ENCODE measurements at regions not wholly inside any gene's neighbourhood (a gene's known extent, or its start where the extent isn't known, plus 50 kb on each side); places are given as distances from the start of the nearest gene placed in this dataset.

DNA sequence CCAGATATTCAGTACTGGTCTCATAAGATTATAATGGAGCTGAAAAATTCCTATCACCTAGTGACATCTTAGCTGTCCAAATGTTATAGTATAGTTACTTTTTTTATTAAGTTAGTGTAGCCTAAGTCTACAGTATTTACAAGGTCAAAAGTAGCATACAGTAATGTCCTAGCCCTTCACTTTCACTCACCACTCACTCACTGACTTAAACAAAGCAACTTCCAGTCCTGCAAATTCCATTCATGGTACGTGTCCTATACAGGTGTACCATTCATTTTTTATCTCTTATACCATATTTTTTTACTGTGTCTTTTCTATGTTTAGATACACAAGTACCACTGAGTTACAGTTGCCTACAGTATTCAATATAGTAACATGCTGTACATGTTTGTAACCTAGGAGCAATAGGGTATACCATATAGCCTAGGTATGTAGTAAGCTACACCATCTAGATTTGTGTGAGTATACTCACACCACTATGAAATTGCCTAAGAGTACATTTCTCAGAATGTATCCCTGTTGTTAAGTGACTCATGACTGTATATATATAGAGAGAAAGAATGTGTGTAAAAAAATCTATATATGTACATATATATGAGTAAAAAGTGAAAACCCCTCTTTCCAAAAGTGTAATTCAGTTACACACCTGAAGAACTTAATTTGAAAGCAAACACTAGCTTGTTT, 234.8 kb upstream of the WWC1 start:
- TF ChIP-seq, protein P1, sequence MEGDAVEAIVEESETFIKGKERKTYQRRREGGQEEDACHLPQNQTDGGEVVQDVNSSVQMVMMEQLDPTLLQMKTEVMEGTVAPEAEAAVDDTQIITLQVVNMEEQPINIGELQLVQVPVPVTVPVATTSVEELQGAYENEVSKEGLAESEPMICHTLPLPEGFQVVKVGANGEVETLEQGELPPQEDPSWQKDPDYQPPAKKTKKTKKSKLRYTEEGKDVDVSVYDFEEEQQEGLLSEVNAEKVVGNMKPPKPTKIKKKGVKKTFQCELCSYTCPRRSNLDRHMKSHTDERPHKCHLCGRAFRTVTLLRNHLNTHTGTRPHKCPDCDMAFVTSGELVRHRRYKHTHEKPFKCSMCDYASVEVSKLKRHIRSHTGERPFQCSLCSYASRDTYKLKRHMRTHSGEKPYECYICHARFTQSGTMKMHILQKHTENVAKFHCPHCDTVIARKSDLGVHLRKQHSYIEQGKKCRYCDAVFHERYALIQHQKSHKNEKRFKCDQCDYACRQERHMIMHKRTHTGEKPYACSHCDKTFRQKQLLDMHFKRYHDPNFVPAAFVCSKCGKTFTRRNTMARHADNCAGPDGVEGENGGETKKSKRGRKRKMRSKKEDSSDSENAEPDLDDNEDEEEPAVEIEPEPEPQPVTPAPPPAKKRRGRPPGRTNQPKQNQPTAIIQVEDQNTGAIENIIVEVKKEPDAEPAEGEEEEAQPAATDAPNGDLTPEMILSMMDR (IDR thresholded peaks at IDR 0.05; ENCODE audit: low read depth, low read length, missing control alignments): no peak
- no peak overlapping the region for H3K4me3 ChIP-seq (ENCODE audit: low read depth, low read length)
- no peak for DNase-seq (ENCODE audit: low read depth)

DNA sequence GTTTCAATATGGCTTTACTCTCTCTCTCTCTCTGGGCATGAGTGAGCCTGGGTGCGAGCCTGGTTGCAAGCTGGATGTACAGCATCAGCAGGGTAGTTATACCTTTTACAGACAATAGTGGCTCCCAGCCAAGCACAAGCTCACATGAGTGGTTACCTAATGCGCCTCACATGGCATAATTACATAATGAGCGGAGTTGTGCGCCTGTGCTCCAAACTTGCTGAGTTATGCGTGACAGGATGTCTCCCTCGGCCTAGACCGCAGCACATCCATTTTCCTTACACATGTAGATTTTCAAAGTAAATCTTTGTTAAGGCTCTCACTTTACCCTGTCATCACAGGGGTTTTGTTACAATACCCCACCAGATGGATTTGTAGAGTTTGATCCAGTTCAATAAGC, 233.5 kb upstream of the WWC1 start:
- TF ChIP-seq, protein P1 (IDR thresholded peaks at IDR 0.05; ENCODE audit: low read depth, low read length, missing control alignments): no peak
- no peak for DNase-seq (ENCODE audit: low read depth)
- H3K4me3 ChIP-seq (ENCODE audit: low read depth, low read length): no peak overlapping the region

DNA sequence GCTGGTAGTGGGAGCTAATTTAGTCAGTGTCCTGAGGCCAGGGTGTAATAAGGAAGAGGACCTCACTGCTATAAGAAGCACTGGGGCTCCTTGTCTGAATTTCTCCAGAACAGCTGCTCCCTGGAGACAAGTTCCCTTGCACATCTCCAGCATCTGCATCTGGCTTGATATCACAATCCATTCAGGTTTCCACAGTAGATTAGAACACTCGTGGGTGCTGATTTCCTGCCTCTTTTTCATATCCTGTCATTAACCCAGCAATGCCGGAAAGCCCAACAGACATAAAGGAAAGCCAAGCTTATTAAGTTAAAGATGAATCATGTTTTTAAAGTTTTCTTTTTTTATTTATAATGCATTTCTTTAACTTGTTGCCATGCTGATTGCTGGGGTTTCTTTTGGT, 232.3 kb upstream of the WWC1 start:
- TF ChIP-seq, protein P1 (IDR thresholded peaks at IDR 0.05; ENCODE audit: low read depth, low read length, missing control alignments): no peak
- no peak for DNase-seq (ENCODE audit: low read depth)
- H3K4me3 ChIP-seq (ENCODE audit: low read depth, low read length): no peak overlapping the region

DNA sequence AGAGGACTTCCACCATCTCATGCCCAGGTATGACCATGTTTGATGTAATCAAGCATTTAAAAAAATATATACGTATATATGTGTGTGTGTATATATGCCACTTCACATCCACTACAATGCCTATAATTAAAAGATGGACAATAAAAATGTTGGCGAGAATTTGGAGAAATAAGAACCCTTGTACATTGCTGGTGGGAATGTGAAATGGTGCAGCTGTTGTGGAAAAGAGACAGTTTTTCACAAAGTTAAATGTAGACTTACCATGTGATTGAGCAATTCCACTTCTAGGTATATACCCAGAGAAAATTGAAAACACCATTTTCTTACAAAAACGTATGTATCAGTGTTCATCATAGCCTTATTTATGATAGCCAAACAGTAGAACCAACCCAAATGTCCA, 229.2 kb upstream of the WWC1 start:
- no peak for DNase-seq (ENCODE audit: low read depth)
- TF ChIP-seq, protein P1 (IDR thresholded peaks at IDR 0.05; ENCODE audit: low read depth, low read length, missing control alignments): no peak
- H3K4me3 ChIP-seq (ENCODE audit: low read depth, low read length): no peak overlapping the region

DNA sequence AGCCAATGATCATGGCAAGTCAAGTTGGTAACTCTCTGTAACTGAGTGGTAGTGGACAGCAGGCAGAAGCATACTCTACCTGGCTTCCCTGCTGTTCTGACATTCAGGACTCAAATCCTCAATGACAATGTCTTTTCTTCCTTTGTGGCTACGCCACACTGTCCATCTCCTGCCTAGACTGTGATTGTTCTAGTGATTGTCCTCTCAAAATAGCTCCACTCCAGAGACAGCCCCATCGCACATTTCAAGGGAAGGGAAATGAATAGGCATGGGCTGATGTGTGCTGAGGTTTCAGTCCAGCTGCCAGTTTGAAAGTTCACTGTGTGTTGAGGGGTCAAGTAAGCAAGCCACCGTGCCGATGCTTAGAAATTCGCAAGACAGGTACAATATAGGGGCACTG, 227.0 kb upstream of the WWC1 start:
- H3K4me3 ChIP-seq (ENCODE audit: low read depth, low read length): no peak overlapping the region
- no peak for DNase-seq (ENCODE audit: low read depth)
- TF ChIP-seq, protein P1 (IDR thresholded peaks at IDR 0.05; ENCODE audit: low read depth, low read length, missing control alignments): no peak

DNA sequence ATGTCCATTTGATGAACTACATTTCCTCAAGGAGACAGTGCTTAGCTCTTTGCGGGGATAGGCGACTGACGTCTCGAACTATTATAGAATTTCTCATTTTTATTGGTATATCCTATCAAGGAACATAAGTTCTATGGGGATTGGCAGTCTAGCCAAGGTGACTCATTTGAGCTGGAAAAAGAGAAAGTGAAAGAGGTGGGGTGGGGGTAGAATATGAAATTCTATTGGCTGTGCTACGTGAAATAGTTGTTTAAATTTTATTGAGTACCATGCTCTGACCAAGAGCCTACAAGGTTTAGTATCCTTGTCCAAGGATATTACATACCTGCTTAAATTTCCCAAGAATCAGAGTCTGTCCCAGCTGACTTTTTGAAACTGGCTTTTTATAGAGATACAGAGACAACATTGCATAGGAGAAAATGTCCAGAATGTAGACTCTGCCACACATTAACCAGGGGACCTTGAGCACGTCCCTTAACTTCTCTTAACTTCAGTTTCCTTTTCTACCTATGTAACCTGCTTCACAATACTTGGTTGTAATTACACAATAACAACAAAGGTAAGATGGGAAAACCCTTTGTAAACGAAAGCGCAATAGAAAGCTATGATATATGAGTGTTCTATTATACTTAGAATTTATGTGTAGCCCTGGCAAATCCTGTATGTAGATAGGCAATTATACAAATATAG, 226.4 kb upstream of the WWC1 start:
- TF ChIP-seq, protein P1 (IDR thresholded peaks at IDR 0.05; ENCODE audit: low read depth, low read length, missing control alignments): no peak
- H3K4me3 ChIP-seq (ENCODE audit: low read depth, low read length): no peak overlapping the region
- DNase-seq (ENCODE audit: low read depth): no peak

Measured in GM12864 (cell line).